ENCODE measurements at regions not wholly inside any gene's neighbourhood (a gene's known extent, or its start where the extent isn't known, plus 50 kb on each side); places are given as distances from the start of the nearest gene placed in this dataset.

DNA sequence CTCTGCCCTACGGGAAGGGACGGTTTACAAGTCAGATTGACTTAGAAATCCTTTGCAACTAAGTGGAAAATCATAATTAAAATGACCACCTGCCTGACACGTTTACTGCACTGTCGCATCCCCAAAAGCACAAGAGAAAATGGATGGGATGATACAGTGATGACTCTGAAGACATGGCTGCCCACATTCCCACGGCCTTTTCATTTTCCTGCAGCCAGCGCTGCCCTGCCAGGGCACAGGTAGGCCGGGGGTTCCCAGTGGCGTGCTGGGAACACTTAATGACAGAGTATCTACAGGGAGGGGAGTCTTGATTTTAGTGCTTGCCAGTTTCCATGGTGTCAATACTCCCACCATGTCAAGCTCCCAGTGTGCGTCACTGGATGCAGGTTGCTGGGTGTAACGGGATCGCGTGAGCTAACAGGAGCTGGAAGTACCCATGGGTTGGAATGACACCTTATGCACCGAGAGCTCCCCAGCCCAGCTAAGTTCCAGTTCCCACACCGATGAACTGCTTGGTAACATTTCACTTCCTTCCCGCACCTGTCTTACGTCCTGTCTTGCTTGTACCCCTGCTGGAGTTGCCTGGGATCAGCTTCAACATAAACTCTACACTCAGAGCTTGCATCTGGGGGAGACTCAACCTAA is 129.0 kb downstream of the ANKRD60 start:
- H3K27ac ChIP-seq (ENCODE audit: low read depth, low read length, severe bottlenecking), result no peak overlapping the region
- no peaks in the 10 kb centered on the region for H3K36me3 ChIP-seq (ENCODE audit: control insufficient read depth, insufficient read depth, low read length)
- no peak overlapping the region for H3K4me3 ChIP-seq (ENCODE audit: extremely low read depth, insufficient read depth, low read length, poor library complexity, severe bottlenecking)
- WGBS, 2 experiments (ENCODE audit: insufficient coverage in 2 of 2), result 80 to 91% methylated on average over 13 to 14 of the region's 16 CpGs
- peaks cover 9% of the 10 kb centered on the region for H3K4me1 ChIP-seq (ENCODE audit: control insufficient read depth, insufficient read depth, low read length, poor library complexity, severe bottlenecking)
- H3K9me3 ChIP-seq (ENCODE audit: control insufficient read depth, low read length), result no peaks in the 10 kb centered on the region

DNA sequence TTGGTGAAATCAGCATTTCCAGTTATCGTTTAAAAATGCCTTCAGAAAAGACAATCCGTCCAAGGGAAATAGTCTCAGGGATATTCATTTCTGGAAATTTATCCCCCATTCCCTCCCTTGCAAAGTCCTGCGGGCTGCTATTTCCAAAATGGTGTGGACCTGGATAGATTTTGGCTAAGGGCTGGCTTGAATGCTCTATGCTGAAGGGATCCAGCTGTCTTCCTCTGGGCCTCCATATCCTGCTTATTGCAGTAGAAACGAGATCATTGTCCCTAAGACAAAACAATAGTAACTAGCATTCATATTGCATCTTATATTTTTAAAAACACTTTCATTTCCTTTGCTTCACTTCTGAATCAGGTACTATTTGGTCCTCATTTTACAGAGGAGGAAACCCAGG is 129.9 kb downstream of the ANKRD60 start:
- Histone ChIP-seq H3K36me3 (ENCODE audit: control insufficient read depth, insufficient read depth, low read length) (no peaks in the 10 kb centered on the region), H3K4me1 (ENCODE audit: control insufficient read depth, insufficient read depth, low read length, poor library complexity, severe bottlenecking) (peaks cover 9% of the 10 kb centered on the region), H3K27ac (ENCODE audit: low read depth, low read length, severe bottlenecking) (no peak overlapping the region), H3K4me3 (ENCODE audit: extremely low read depth, insufficient read depth, low read length, poor library complexity, severe bottlenecking) (no peak overlapping the region), H3K9me3 (ENCODE audit: control insufficient read depth, low read length) (no peaks in the 10 kb centered on the region)
- WGBS, 2 experiments (ENCODE audit: insufficient coverage in 2 of 2), result 86 to 100% methylated on average over 1 of the region's 4 CpGs

DNA sequence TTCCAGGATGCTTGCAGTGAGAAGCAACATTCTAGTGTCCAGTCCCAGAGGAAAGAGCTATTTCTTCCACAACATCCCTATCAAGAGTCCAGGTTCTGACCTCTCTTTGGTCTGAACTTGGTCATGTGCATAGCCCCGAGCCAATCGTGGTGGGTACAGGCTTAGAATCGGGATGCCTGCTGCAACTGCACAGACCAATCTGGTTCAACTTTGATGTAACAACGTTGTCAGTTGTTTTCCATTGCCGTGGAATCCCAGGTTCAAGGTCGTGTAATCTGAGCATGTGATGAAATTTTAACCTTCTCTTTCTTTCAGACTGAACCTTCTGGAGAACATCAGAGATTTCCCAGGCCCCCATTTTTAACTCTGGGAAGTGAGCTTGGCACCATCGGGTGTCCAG is 130.5 kb downstream of the ANKRD60 start:
- Histone ChIP-seq H3K27ac (ENCODE audit: low read depth, low read length, severe bottlenecking) (no peak overlapping the region), H3K9me3 (ENCODE audit: control insufficient read depth, low read length) (no peaks in the 10 kb centered on the region), H3K36me3 (ENCODE audit: control insufficient read depth, insufficient read depth, low read length) (no peaks in the 10 kb centered on the region), H3K4me1 (ENCODE audit: control insufficient read depth, insufficient read depth, low read length, poor library complexity, severe bottlenecking) (peaks cover 8% of the 10 kb centered on the region), H3K4me3 (ENCODE audit: extremely low read depth, insufficient read depth, low read length, poor library complexity, severe bottlenecking) (no peak overlapping the region)
- 91 to 92% methylated on average over 7 of the region's 7 CpGs for WGBS, 2 experiments (ENCODE audit: insufficient coverage in 2 of 2)

DNA sequence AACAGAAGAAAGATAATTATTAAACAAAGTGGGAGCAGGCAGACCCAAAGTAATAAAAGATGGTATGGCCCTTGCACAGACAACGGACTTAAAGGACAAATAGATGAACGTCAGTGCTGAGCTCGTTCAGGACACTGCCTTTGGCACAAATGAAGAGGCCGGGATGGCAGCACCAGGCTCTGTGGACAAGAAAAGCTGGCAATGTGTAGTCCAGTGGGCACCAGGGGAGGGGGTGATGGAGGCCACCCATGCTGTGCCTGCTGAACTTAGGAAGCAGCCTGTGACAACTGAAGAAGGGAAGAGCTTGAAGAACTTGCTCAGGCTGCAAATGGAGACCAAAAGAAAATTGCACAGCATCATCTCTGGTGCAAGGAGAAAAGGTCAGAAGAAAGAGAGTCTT is 131.0 kb downstream of the ANKRD60 start:
- Histone ChIP-seq H3K9me3 (ENCODE audit: control insufficient read depth, low read length) (no peaks in the 10 kb centered on the region), H3K4me1 (ENCODE audit: control insufficient read depth, insufficient read depth, low read length, poor library complexity, severe bottlenecking) (peaks cover 3% of the 10 kb centered on the region), H3K36me3 (ENCODE audit: control insufficient read depth, insufficient read depth, low read length) (no peaks in the 10 kb centered on the region), H3K4me3 (ENCODE audit: extremely low read depth, insufficient read depth, low read length, poor library complexity, severe bottlenecking) (no peak overlapping the region), H3K27ac (ENCODE audit: low read depth, low read length, severe bottlenecking) (no peak overlapping the region)
- WGBS, 2 experiments (ENCODE audit: insufficient coverage in 2 of 2), result 89 to 90% methylated on average over 4 of the region's 4 CpGs

DNA sequence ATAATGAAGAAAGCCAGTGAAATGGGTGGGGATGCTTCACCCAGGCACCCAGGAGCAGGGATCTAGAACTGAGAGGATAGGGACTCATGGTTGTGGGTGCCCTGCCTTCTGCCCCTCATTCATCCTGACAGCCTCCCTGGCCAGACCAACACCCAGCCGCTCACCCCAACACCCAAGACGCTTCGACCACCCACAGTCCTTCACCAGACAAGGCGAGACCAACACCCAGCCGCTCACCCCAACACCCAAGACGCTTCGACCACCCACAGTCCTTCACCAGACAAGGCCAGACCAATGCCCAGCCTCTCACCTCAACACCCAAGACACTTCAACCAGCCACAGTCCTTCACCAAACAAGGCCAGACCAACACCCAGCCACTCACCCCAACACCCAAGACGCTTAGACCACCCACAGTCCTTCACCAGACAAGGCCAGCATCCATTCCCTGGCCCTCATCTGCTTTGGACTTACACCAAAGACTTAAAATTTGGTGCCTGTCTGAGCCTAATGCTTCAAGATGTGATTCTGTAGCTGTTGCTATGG is 131.5 kb downstream of the ANKRD60 start:
- Histone ChIP-seq H3K4me1 (ENCODE audit: control insufficient read depth, insufficient read depth, low read length, poor library complexity, severe bottlenecking) (no peaks in the 10 kb centered on the region), H3K27ac (ENCODE audit: low read depth, low read length, severe bottlenecking) (no peak overlapping the region), H3K4me3 (ENCODE audit: extremely low read depth, insufficient read depth, low read length, poor library complexity, severe bottlenecking) (no peak overlapping the region), H3K36me3 (ENCODE audit: control insufficient read depth, insufficient read depth, low read length) (no peaks in the 10 kb centered on the region), H3K9me3 (ENCODE audit: control insufficient read depth, low read length) (no peaks in the 10 kb centered on the region)
- 56 to 65% methylated on average over 8 of the region's 8 CpGs for WGBS, 2 experiments (ENCODE audit: insufficient coverage in 2 of 2)

DNA sequence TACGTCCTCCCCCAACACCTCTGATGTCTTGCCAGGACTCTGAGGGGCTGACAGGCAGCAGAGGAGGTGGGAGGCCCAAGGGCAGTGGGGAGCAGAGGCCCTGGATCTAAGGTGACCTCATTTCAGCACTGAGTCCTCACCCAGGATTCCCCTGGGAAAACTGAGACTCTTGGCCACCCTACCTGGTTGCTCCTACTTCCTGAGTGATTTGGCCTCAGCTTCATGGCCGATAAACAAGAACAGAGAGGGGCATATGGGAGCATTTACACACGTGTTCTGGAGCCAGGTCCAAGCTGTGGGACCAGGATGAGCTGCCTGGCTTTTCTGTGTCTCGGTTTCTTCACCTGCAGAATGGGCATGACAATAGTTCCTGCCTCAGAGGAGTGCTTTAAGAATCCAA is 133.8 kb downstream of the ANKRD60 start:
- H3K36me3 ChIP-seq (ENCODE audit: control insufficient read depth, insufficient read depth, low read length), result no peaks in the 10 kb centered on the region
- no peak overlapping the region for H3K4me3 ChIP-seq (ENCODE audit: extremely low read depth, insufficient read depth, low read length, poor library complexity, severe bottlenecking)
- WGBS, 2 experiments (ENCODE audit: insufficient coverage in 2 of 2), result 73 to 92% methylated on average over 3 of the region's 4 CpGs
- H3K9me3 ChIP-seq (ENCODE audit: control insufficient read depth, low read length), result no peaks in the 10 kb centered on the region
- no peaks in the 10 kb centered on the region for H3K4me1 ChIP-seq (ENCODE audit: control insufficient read depth, insufficient read depth, low read length, poor library complexity, severe bottlenecking)
- H3K27ac ChIP-seq (ENCODE audit: low read depth, low read length, severe bottlenecking), result no peak overlapping the region

DNA sequence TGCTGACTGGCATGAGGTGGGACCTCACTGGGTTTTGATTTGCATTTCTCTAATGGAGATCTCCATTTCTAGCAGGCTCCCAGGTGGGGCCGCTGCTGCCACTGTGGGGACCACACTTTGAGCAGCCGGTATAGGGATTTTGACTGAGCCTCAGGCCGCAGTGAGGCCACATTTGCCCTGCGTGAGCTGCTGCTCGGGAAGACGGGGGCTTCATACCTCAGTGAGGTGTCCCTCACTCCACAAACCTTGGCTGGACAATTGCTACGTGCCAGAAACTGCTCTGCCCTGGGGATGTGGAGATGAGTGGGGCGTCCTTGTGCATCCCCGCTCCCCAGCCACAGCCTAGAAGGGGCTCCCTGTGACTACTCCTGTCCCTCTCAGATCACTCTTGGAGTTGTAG is 134.3 kb downstream of the ANKRD60 start:
- Histone ChIP-seq H3K27ac (ENCODE audit: low read depth, low read length, severe bottlenecking) (no peak overlapping the region), H3K9me3 (ENCODE audit: control insufficient read depth, low read length) (no peaks in the 10 kb centered on the region), H3K36me3 (ENCODE audit: control insufficient read depth, insufficient read depth, low read length) (no peaks in the 10 kb centered on the region), H3K4me1 (ENCODE audit: control insufficient read depth, insufficient read depth, low read length, poor library complexity, severe bottlenecking) (no peaks in the 10 kb centered on the region), H3K4me3 (ENCODE audit: extremely low read depth, insufficient read depth, low read length, poor library complexity, severe bottlenecking) (no peak overlapping the region)
- WGBS, 2 experiments (ENCODE audit: insufficient coverage in 2 of 2), result 78 to 81% methylated on average over 7 of the region's 9 CpGs

DNA sequence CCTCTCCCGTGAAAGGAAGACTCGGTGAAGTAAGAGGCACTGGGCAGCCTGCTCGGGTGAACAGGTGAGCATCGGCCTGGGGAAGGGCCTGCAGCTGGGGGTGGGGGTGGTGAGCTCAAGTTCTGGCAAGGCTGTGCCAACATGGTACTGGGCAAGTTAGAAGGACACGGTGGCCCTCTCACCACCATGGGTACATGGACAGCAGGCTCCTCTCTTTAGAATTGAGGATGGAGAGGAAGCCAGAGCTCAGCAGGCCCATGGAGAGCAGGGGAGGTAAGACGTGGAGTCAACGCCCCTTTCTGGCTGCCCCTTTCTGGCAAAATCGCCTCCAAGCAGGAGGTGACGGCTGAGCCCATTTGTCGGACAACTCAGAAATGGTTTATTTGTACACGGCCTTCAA is 135.6 kb downstream of the ANKRD60 start:
- WGBS, 2 experiments (ENCODE audit: insufficient coverage in 2 of 2), result 88% methylated on average over 10 to 11 of the region's 11 CpGs
- no peaks in the 10 kb centered on the region for H3K9me3 ChIP-seq (ENCODE audit: control insufficient read depth, low read length)
- no peak overlapping the region for H3K4me3 ChIP-seq (ENCODE audit: extremely low read depth, insufficient read depth, low read length, poor library complexity, severe bottlenecking)
- no peak overlapping the region for H3K27ac ChIP-seq (ENCODE audit: low read depth, low read length, severe bottlenecking)
- H3K36me3 ChIP-seq (ENCODE audit: control insufficient read depth, insufficient read depth, low read length), result no peaks in the 10 kb centered on the region
- H3K4me1 ChIP-seq (ENCODE audit: control insufficient read depth, insufficient read depth, low read length, poor library complexity, severe bottlenecking), result no peaks in the 10 kb centered on the region

DNA sequence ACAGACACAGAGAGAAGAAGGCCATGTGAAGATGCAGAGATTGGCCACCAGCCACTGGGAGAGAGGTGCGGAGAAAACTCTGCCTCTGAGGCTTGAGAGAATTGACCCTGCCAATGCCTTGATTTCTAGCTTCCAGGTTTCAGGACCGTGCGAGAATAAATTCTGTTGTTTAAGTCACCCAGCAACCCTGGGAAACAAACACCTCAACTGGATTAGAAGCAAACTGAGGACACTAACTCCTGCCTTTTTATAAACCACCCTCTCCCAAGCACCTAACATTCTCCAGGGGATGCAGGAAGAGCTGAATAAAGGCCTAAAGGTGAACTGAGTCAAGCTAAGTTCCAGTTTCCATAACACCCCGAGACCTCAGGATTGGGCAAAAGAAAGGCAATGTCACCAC is 136.1 kb downstream of the ANKRD60 start:
- 86 to 88% methylated on average over 4 of the region's 4 CpGs for WGBS, 2 experiments (ENCODE audit: insufficient coverage in 2 of 2)

DNA sequence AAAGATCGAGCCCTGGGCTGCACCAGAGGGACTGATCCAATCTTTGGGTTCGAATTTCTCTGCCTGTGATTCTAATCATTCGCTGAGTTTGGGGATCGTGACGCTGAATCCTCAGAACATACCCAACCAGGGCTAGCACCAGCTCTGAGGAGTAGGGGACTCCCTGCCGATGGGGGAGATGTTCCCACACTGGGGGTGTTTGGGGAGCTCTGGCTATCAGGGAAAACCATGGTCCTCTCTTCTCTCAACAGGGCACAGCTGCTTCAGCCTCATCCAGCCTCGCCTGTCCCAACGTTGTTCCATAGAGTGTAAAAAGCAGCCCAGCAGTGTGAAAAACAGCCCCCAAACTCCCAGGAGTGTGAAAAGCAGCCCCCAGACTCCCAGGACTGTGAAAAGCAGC is 136.6 kb downstream of the ANKRD60 start:
- H3K4me3 ChIP-seq (ENCODE audit: extremely low read depth, insufficient read depth, low read length, poor library complexity, severe bottlenecking), result no peak overlapping the region
- no peaks in the 10 kb centered on the region for H3K4me1 ChIP-seq (ENCODE audit: control insufficient read depth, insufficient read depth, low read length, poor library complexity, severe bottlenecking)
- 80 to 86% methylated on average over 2 to 4 of the region's 8 CpGs for WGBS, 2 experiments (ENCODE audit: insufficient coverage in 2 of 2)
- no peaks in the 10 kb centered on the region for H3K36me3 ChIP-seq (ENCODE audit: control insufficient read depth, insufficient read depth, low read length)
- no peaks in the 10 kb centered on the region for H3K9me3 ChIP-seq (ENCODE audit: control insufficient read depth, low read length)
- H3K27ac ChIP-seq (ENCODE audit: low read depth, low read length, severe bottlenecking), result no peak overlapping the region

More for the DNA sequence above, 136.1 kb downstream of the ANKRD60 start:
- Histone ChIP-seq H3K4me1 (ENCODE audit: control insufficient read depth, insufficient read depth, low read length, poor library complexity, severe bottlenecking) (no peaks in the 10 kb centered on the region), H3K36me3 (ENCODE audit: control insufficient read depth, insufficient read depth, low read length) (no peaks in the 10 kb centered on the region), H3K4me3 (ENCODE audit: extremely low read depth, insufficient read depth, low read length, poor library complexity, severe bottlenecking) (no peak overlapping the region), H3K9me3 (ENCODE audit: control insufficient read depth, low read length) (no peaks in the 10 kb centered on the region), H3K27ac (ENCODE audit: low read depth, low read length, severe bottlenecking) (no peak overlapping the region)

DNA sequence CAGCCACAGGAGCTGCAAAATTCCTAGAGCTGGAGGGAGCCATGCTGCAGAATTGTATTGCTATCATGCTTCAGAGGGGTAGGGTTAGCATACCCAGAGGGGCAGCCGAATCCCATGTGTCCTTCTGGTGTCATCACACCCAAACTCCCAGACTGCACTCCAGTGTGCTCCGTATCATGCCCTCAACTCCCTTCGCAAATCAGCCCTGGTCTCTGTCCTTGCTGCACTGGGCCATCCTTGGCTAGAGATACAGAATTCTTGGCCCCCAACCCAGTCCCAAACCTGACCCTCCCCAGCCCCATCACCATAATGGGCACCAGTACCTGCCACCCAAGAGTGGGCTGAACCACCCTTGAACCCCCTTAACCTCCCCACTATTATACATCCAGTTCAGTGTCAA is 138.3 kb downstream of the ANKRD60 start:
- Histone ChIP-seq H3K4me3 (ENCODE audit: extremely low read depth, insufficient read depth, low read length, poor library complexity, severe bottlenecking) (no peak overlapping the region), H3K36me3 (ENCODE audit: control insufficient read depth, insufficient read depth, low read length) (no peaks in the 10 kb centered on the region), H3K27ac (ENCODE audit: low read depth, low read length, severe bottlenecking) (no peak overlapping the region), H3K4me1 (ENCODE audit: control insufficient read depth, insufficient read depth, low read length, poor library complexity, severe bottlenecking) (no peaks in the 10 kb centered on the region), H3K9me3 (ENCODE audit: control insufficient read depth, low read length) (no peaks in the 10 kb centered on the region)
- WGBS, 2 experiments (ENCODE audit: insufficient coverage in 2 of 2), result 92 to 93% methylated on average over 2 to 3 of the region's 3 CpGs
